Activated CD8-positive, alpha-beta memory T cell treated with anti-CD3 and anti-CD28 coated beads for 24 hours (primary cell): ENCODE measurements at regions not wholly inside any gene's neighbourhood (a gene's known extent, or its start where the extent isn't known, plus 50 kb on each side); places are given as distances from the start of the nearest gene placed in this dataset.

Source experiments
- DNase-seq: peaks from one replicate; pipeline ENCODE4 v3.0.0-alpha.2; 2020

GRCh38 chr5:61689153-61689846 is 357.2 kb downstream of the ZSWIM6 start:
- DNase-seq, result no peak

GRCh38 chr5:61697809-61698558 is 365.9 kb downstream of the ZSWIM6 start:
- DNase-seq, result no peak

- no peak for DNase-seq
Measured at GRCh38 chr5:61701877-61702602, 370.0 kb downstream of the ZSWIM6 start.

- no peak for DNase-seq
Measured at GRCh38 chr5:61702784-61703183, 370.7 kb downstream of the ZSWIM6 start.

- no peak for DNase-seq
Measured at GRCh38 chr5:61704289-61704688, 372.2 kb downstream of the ZSWIM6 start.

GRCh38 chr5:61706751-61707150 is 374.7 kb downstream of the ZSWIM6 start:
- no peak for DNase-seq

- no peak for DNase-seq
Measured at GRCh38 chr5:61719124-61719523, 387.1 kb downstream of the ZSWIM6 start.

GRCh38 chr5:61720829-61721228 is 388.8 kb downstream of the ZSWIM6 start:
- DNase-seq, result no peak

- no peak for DNase-seq
Measured at GRCh38 chr5:61724102-61724501, 392.0 kb downstream of the ZSWIM6 start.

GRCh38 chr5:61728287-61728686 is 396.2 kb downstream of the ZSWIM6 start:
- no peak for DNase-seq

GRCh38 chr5:61730866-61731265 is 398.8 kb downstream of the ZSWIM6 start:
- no peak for DNase-seq

GRCh38 chr5:61731267-61731945 is 399.3 kb downstream of the ZSWIM6 start:
- no peak for DNase-seq

- no peak for DNase-seq
Measured at GRCh38 chr5:61731946-61732314, 399.9 kb downstream of the ZSWIM6 start.

GRCh38 chr5:61732369-61732768 is 400.3 kb downstream of the ZSWIM6 start:
- DNase-seq, result no peak

- no peak for DNase-seq
Measured at GRCh38 chr5:61732796-61733195, 400.7 kb downstream of the ZSWIM6 start.

GRCh38 chr5:61734001-61734400 is 401.9 kb downstream of the ZSWIM6 start:
- no peak for DNase-seq

GRCh38 chr5:61734966-61735365 is 402.9 kb downstream of the ZSWIM6 start:
- no peak for DNase-seq

- no peak for DNase-seq
Measured at GRCh38 chr5:61735531-61735930, 403.5 kb downstream of the ZSWIM6 start.

- no peak for DNase-seq
Measured at GRCh38 chr5:61735995-61736394, 403.9 kb downstream of the ZSWIM6 start.

- DNase-seq, result no peak
Measured at GRCh38 chr5:61737301-61737963, 405.4 kb downstream of the ZSWIM6 start.

GRCh38 chr5:61737964-61738340 is 405.9 kb downstream of the ZSWIM6 start:
- DNase-seq, result no peak

GRCh38 chr5:61738446-61738845 is 406.4 kb downstream of the ZSWIM6 start:
- no peak for DNase-seq
